ENCODE measurements at regions not wholly inside any gene's neighbourhood (a gene's known extent, or its start where the extent isn't known, plus 50 kb on each side); places are given as distances from the start of the nearest gene placed in this dataset.

- H3K4me3 ChIP-seq = no peak overlapping the region
- H3K27me3 ChIP-seq = no peaks in the 10 kb centered on the region
- no peaks in the 10 kb centered on the region for H3K4me1 ChIP-seq
- no peak for DNase-seq
- no peaks in the 10 kb centered on the region for H3K9me3 ChIP-seq
- H3K27ac ChIP-seq = no peak overlapping the region
- no peak for TF ChIP-seq CTCF (IDR thresholded peaks at IDR 0.05)
- H3K36me3 ChIP-seq = no peaks in the 10 kb centered on the region
- intact Hi-C loops (cut with DNase I) = no loop called here
- no peak for ATAC-seq
Observed at GRCh38 chrX:12021698-12022097, 116.6 kb upstream of the FRMPD4 start.

GRCh38 chrX:12026481-12026880 is 111.8 kb upstream of the FRMPD4 start:
- no peak overlapping the region for H3K4me3 ChIP-seq
- intact Hi-C loops (cut with DNase I) = no loop called here
- no peaks in the 10 kb centered on the region for H3K36me3 ChIP-seq
- H3K27ac ChIP-seq = no peak overlapping the region
- no peaks in the 10 kb centered on the region for H3K27me3 ChIP-seq
- no peaks in the 10 kb centered on the region for H3K4me1 ChIP-seq
- TF ChIP-seq CTCF (IDR thresholded peaks at IDR 0.05) = no peak
- DNase-seq (no peak), ATAC-seq (no peak)
- H3K9me3 ChIP-seq = no peaks in the 10 kb centered on the region

- H3K9me3 ChIP-seq = no peaks in the 10 kb centered on the region
- no peak overlapping the region for H3K27ac ChIP-seq
- DNase-seq (no peak), ATAC-seq (no peak)
- no peaks in the 10 kb centered on the region for H3K36me3 ChIP-seq
- H3K4me3 ChIP-seq = no peak overlapping the region
- TF ChIP-seq CTCF (IDR thresholded peaks at IDR 0.05) = no peak
- intact Hi-C loops (cut with DNase I) = no loop called here
- H3K4me1 ChIP-seq = no peaks in the 10 kb centered on the region
- no peaks in the 10 kb centered on the region for H3K27me3 ChIP-seq
Observed at GRCh38 chrX:12032082-12032481, 106.2 kb upstream of the FRMPD4 start.

- Histone ChIP-seq H3K4me1 (no peaks in the 10 kb centered on the region), H3K27ac (no peak overlapping the region), H3K27me3 (no peaks in the 10 kb centered on the region), H3K9me3 (no peaks in the 10 kb centered on the region), H3K36me3 (no peaks in the 10 kb centered on the region), H3K4me3 (no peak overlapping the region)
- DNase-seq (no peak), ATAC-seq (no peak)
- TF ChIP-seq CTCF (IDR thresholded peaks at IDR 0.05) = no peak
- intact Hi-C loops (cut with DNase I) = no loop called here
Observed at GRCh38 chrX:12034741-12035140, 103.5 kb upstream of the FRMPD4 start.

GRCh38 chrX:12042615-12043014 is 95.7 kb upstream of the FRMPD4 start:
- H3K9me3 ChIP-seq = no peaks in the 10 kb centered on the region
- no peaks in the 10 kb centered on the region for H3K4me1 ChIP-seq
- no peak for TF ChIP-seq CTCF (IDR thresholded peaks at IDR 0.05)
- ATAC-seq (no peak), DNase-seq (no peak)
- H3K27ac ChIP-seq = no peak overlapping the region
- H3K4me3 ChIP-seq = no peak overlapping the region
- intact Hi-C loops (cut with DNase I) = no loop called here
- no peaks in the 10 kb centered on the region for H3K27me3 ChIP-seq
- H3K36me3 ChIP-seq = no peaks in the 10 kb centered on the region
